Loucy (cell line): ENCODE measurements at regions not wholly inside any gene's neighbourhood (a gene's known extent, or its start where the extent isn't known, plus 50 kb on each side); places are given as distances from the start of the nearest gene placed in this dataset.

ENCODE experiments used
- H2AFZ ChIP-seq: fragments of 200-600 bp; sonication (generic); 2 replicates; pipeline ENCODE4 v1.6.0; 2016; ENCODE audit warnings: antibody characterized with exemption, mild to moderate bottlenecking, low read length, moderate library complexity
- H3F3A ChIP-seq: fragments of 200-600 bp; 2 replicates; pipeline ENCODE4 v1.6.0; 2016; ENCODE audit warnings: antibody characterized with exemption, low read depth, mild to moderate bottlenecking
- H3K27me3 ChIP-seq: fragments of 200-600 bp; sonication (generic); 2 replicates; pipeline ENCODE4 v1.6.1; 2014; ENCODE audit warnings: low read length, mild to moderate bottlenecking; ENCODE audit not compliant: insufficient read depth, poor library complexity, severe bottlenecking
- H3K36me3 ChIP-seq: fragments of 200-600 bp; sonication (generic); 2 replicates; pipeline ENCODE4 v1.6.1; 2016; ENCODE audit warnings: low read length; ENCODE audit not compliant: insufficient read depth
- H3K4me1 ChIP-seq: fragments of 200-600 bp; sonication (generic); 2 replicates; pipeline ENCODE4 v1.5.1; 2014; ENCODE audit warnings: low read length, mild to moderate bottlenecking; ENCODE audit not compliant: insufficient read depth, poor library complexity, severe bottlenecking
- H3K4me2 ChIP-seq: fragments of 200-600 bp; sonication (generic); 2 replicates; pipeline ENCODE4 v1.6.0; 2014; ENCODE audit warnings: antibody characterized with exemption, low read length, low read depth, mild to moderate bottlenecking; ENCODE audit not compliant: poor library complexity, severe bottlenecking
- H3K4me3 ChIP-seq: fragments of 200-600 bp; sonication (generic); 2 replicates; pipeline ENCODE4 v1.5.1; 2014; ENCODE audit warnings: low read length, mild to moderate bottlenecking, mixed read lengths; ENCODE audit not compliant: poor library complexity, severe bottlenecking
- H3K79me2 ChIP-seq: fragments of 200-600 bp; sonication (generic); 2 replicates; pipeline ENCODE4 v1.6.1; 2014; ENCODE audit warnings: low read length; ENCODE audit not compliant: insufficient read depth
- H3K9ac ChIP-seq: fragments of 200-600 bp; sonication (generic); 2 replicates; pipeline ENCODE4 v1.6.0; 2014; ENCODE audit warnings: mild to moderate bottlenecking, low read depth, low read length, moderate library complexity; ENCODE audit not compliant: poor library complexity, severe bottlenecking
- H3K9me2 ChIP-seq: fragments of 200-600 bp; sonication (generic); replicated peaks from 2 replicates; pipeline ENCODE4 v1.6.1; 2016; ENCODE audit warnings: low read depth, low read length, mixed read lengths
- H3K9me3 ChIP-seq: fragments of 200-600 bp; sonication (generic); 2 replicates; pipeline ENCODE4 v1.6.1; 2014; ENCODE audit warnings: mild to moderate bottlenecking, antibody characterized with exemption, low read length, low read depth; ENCODE audit not compliant: insufficient read depth
- H4K20me1 ChIP-seq: fragments of 200-600 bp; sonication (generic); 2 replicates; pipeline ENCODE4 v1.6.0; 2014; ENCODE audit warnings: antibody characterized with exemption, low read length, mild to moderate bottlenecking; ENCODE audit not compliant: insufficient read depth, poor library complexity, severe bottlenecking
- CTCF ChIP-seq: fragments of 200-600 bp; sonication (generic); conservative IDR thresholded peaks from 2 replicates; pipeline ENCODE4 v1.5.1; 2014; ENCODE audit warnings: mild to moderate bottlenecking, antibody characterized with exemption, low read length
- EZH2phosphoT487 ChIP-seq: fragments of 200-600 bp; IDR thresholded peaks from 2 replicates; pipeline ENCODE4 v1.6.1; 2018; ENCODE audit warnings: antibody characterized with exemption, mild to moderate bottlenecking, moderate library complexity, borderline replicate concordance

GRCh38 chr1:185645162-185645640, 89.0 kb upstream of the HMCN1 start:
- H3K4me1 ChIP-seq = peaks cover 24% of the 10 kb centered on the region
- H3K27me3 ChIP-seq = no peaks in the 10 kb centered on the region
- H3K9me3 ChIP-seq = peaks cover 9% of the 10 kb centered on the region; the same call in 1 of the 2 replicates
- no peaks in the 10 kb centered on the region for H3K79me2 ChIP-seq
- H3F3A ChIP-seq = no peaks in the 10 kb centered on the region; the same call in 1 of the 2 replicates
- no peaks in the 10 kb centered on the region for H3K9me2 ChIP-seq
- H2AFZ ChIP-seq = no peak overlapping the region
- H3K9ac ChIP-seq = no peak overlapping the region
- no peaks in the 10 kb centered on the region for H3K36me3 ChIP-seq
- H3K4me2 ChIP-seq = no peak overlapping the region
- H3K4me3 ChIP-seq = no peak overlapping the region
- H4K20me1 ChIP-seq = no peaks in the 10 kb centered on the region
- no peak for TF ChIP-seq CTCF
- TF ChIP-seq EZH2phosphoT487 = no peak

GRCh38 chr1:185644531-185644930, 89.7 kb upstream of the HMCN1 start:
- no peak overlapping the region for H3K4me2 ChIP-seq
- no peaks in the 10 kb centered on the region for H3K36me3 ChIP-seq
- H4K20me1 ChIP-seq = no peaks in the 10 kb centered on the region
- no peak overlapping the region for H2AFZ ChIP-seq
- no peaks in the 10 kb centered on the region for H3K27me3 ChIP-seq
- peaks cover 9% of the 10 kb centered on the region; the same call in 1 of the 2 replicates for H3K9me3 ChIP-seq
- H3K4me3 ChIP-seq = no peak overlapping the region
- H3K4me1 ChIP-seq = peaks cover 24% of the 10 kb centered on the region
- no peaks in the 10 kb centered on the region for H3K79me2 ChIP-seq
- no peaks in the 10 kb centered on the region; the same call in 1 of the 2 replicates for H3F3A ChIP-seq
- no peaks in the 10 kb centered on the region for H3K9me2 ChIP-seq
- H3K9ac ChIP-seq = no peak overlapping the region
- TF ChIP-seq EZH2phosphoT487 (no peak), CTCF (no peak)

GRCh38 chr1:185636848-185637247, 97.3 kb upstream of the HMCN1 start:
- Histone ChIP-seq H3K79me2 (no peaks in the 10 kb centered on the region), H3K4me1 (no peaks in the 10 kb centered on the region), H3K9me2 (no peaks in the 10 kb centered on the region), H3K9me3 (peaks cover 3% of the 10 kb centered on the region; the same call in 1 of the 2 replicates), H3K36me3 (no peaks in the 10 kb centered on the region), H3F3A (no peaks in the 10 kb centered on the region), H3K4me3 (no peak overlapping the region), H2AFZ (no peak overlapping the region), H3K4me2 (no peak overlapping the region), H3K9ac (no peak overlapping the region), H4K20me1 (no peaks in the 10 kb centered on the region), H3K27me3 (no peaks in the 10 kb centered on the region)
- TF ChIP-seq CTCF (no peak), EZH2phosphoT487 (no peak)
